Heart right ventricle (tissue), 16 donors: ENCODE measurements at regions not wholly inside any gene's neighbourhood (a gene's known extent, or its start where the extent isn't known, plus 50 kb on each side); places are given as distances from the start of the nearest gene placed in this dataset.
"Not testable (repeated sequence)": the region's sequence is repeated elsewhere in the genome, so short reads cannot be mapped to it uniquely, and the experiment has no call there.

Experiments
- ATAC-seq, 8 donors: fragments of 200-7000 bp; cut with Tn5 transposase; one replicate each; pipeline ENCODE4 v1.9.1; 2020; ENCODE audit warnings: mild to moderate bottlenecking in 8 of 8, moderate library complexity in 8 of 8, moderate number of reproducible peaks in 1 of 8
- DNase-seq, 2 donors: peaks; one replicate each; pipeline ENCODE4 v3.0.0-alpha.2; 2020
- H3K27ac ChIP-seq, 10 donors: fragments of 200-600 bp; sonication (generic) in 2 of 10; one replicate each; pipeline versions ENCODE4 v1.5.0 to v1.8.0; 2020 to 2022; ENCODE audit warnings: mild to moderate bottlenecking in 3 of 10
- H3K27me3 ChIP-seq, 7 donors: fragments of 200-600 bp; one replicate each; pipeline ENCODE4 v1.8.0; 2021 to 2022; ENCODE audit warnings: mild to moderate bottlenecking in 2 of 7
- H3K36me3 ChIP-seq, 9 donors: fragments of 200-600 bp; sonication (generic) in 1 of 9; one replicate each; pipeline versions ENCODE4 v1.5.0 to v1.8.0; 2020 to 2022; ENCODE audit warnings: mild to moderate bottlenecking in 2 of 9
- H3K4me1 ChIP-seq, 9 donors: fragments of 200-600 bp; sonication (generic) in 1 of 9; one replicate each; pipeline versions ENCODE4 v1.5.0 to v1.8.0; 2020 to 2022; ENCODE audit warnings: mild to moderate bottlenecking in 4 of 9
- H3K4me3 ChIP-seq, 10 donors: fragments of 200-600 bp; sonication (generic) in 2 of 10; one replicate each; pipeline versions ENCODE4 v1.5.0 to v1.8.0; 2020 to 2022; ENCODE audit warnings: mild to moderate bottlenecking in 7 of 10, moderate library complexity in 2 of 10
- H3K9me3 ChIP-seq, 11 donors: fragments of 200-600 bp in 10 of 11; sonication (generic) in 2 of 11; one replicate each; pipeline versions ENCODE4 v1.5.0 to v1.8.0; 2013 to 2022; ENCODE audit warnings: mild to moderate bottlenecking in 2 of 11, control low read depth in 1 of 11, moderate library complexity in 1 of 11
- WGBS, 2 donors: extraction: QIAGEN DNeasy Blood & Tissue Kit; methylation state at CpG; one replicate each; pipeline ENCODE4 v1.1.7; 2013; ENCODE audit warnings: inconsistent platforms in 1 of 2; 5-methylcytosine and 5-hydroxymethylcytosine counted together
- intact Hi-C, 10 donors: fragments of 100-400 bp; cut with DNase I; formaldehyde crosslinking; loops; one replicate each; pipeline versions ENCODE4 v1.11.1 to v1.14.2; 2022
- TF ChIP-seq, protein P1 (sequence below), 9 donors: fragments of 200-600 bp; sonication (generic) in 2 of 9; IDR thresholded peaks; one replicate each; pipeline versions ENCODE4 v1.5.0 to v1.8.0; 2021 to 2022; ENCODE audit warnings: antibody characterized with exemption in 9 of 9, mild to moderate bottlenecking in 5 of 9, moderate library complexity in 1 of 9
- donor health status: Arrhythmogenic right ventricular cardiomyopathy.
- donor health status: ischemic (EF 13 %, LVEDD 7.1; RV severe dilation, severe dysfunction).
- donor health status: healthy with polysubstance abuse.
- donor health status: DM: no; HTN: yes; CAD: no.
- donor health status: DM: no; HTN: no; CAD: no.
- donor health status: ischemic (EF 25% LVEDD 6.9; RV normal size, moderate dysfunction).
- donor health status: ischemic (EF 25% LVEDD 5.7; RV mildly dilated, moderate dysfunction).
- donor health status: healthy.
- donor health status: DM: yes; HTN: yes; CAD: no.
- donor health status: Ischemic cardiomyopathy.
- donor health status: ischemic (EF 35%, LVEDD 5.7; RV mildly dilated, moderate dysfunction).
- donor health status: nonischemic (EF 11% LVEDD 7.7; RV severe dilation, severe dysfunction).
- donor health status: DM: yes; HTN: yes; CAD: no.
- donor health status: PGD.
- donor health status: ischemic (EF 29% LVEDD 5.4; RV normal size, mild dysfunction).
- donor health status: nonischemic (EF 23%, LVEDD 6.1; RV moderate dilation, normal function).

DNA sequence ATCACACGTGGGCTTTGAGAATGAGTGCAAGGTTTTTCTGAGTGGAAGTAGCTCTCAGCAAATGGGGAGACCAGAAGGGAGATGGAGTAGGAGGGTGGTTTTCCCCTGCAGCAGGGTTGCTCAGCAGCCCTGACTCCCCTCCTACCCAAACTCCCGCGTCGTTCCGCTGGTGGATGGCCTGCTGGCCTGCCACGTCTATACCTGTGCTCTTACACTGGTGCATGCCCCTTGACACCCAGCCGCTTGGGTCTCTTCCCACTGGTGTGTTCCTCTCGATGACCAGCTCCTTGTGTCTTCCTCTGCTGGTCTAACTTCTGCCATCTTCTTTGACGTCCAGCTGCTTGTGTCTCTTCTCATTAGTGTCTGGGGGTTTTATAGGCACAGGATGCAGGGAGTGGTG lies 1797.9 kb downstream of the NCAM2 start:
- Histone ChIP-seq H3K9me3 (no peaks in the 10 kb centered on the region), H3K36me3 (no peaks in the 10 kb centered on the region), H3K27me3 (no peaks in the 10 kb centered on the region), H3K27ac (no peak overlapping the region), H3K4me1 (no peaks in the 10 kb centered on the region), H3K4me3 (no peak overlapping the region)
- TF ChIP-seq, protein P1, sequence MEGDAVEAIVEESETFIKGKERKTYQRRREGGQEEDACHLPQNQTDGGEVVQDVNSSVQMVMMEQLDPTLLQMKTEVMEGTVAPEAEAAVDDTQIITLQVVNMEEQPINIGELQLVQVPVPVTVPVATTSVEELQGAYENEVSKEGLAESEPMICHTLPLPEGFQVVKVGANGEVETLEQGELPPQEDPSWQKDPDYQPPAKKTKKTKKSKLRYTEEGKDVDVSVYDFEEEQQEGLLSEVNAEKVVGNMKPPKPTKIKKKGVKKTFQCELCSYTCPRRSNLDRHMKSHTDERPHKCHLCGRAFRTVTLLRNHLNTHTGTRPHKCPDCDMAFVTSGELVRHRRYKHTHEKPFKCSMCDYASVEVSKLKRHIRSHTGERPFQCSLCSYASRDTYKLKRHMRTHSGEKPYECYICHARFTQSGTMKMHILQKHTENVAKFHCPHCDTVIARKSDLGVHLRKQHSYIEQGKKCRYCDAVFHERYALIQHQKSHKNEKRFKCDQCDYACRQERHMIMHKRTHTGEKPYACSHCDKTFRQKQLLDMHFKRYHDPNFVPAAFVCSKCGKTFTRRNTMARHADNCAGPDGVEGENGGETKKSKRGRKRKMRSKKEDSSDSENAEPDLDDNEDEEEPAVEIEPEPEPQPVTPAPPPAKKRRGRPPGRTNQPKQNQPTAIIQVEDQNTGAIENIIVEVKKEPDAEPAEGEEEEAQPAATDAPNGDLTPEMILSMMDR (IDR thresholded peaks at IDR 0.05) = no peak
- no peak for ATAC-seq
- 87 to 90% methylated on average over 9 of the region's 9 CpGs for WGBS, 2 donors
- DNase-seq = no peak
- intact Hi-C loops = loop anchor here in 5 of 10 donors (10.0 kb wide), 5 partner anchors 221 to 1801 kb away; partner anchors contain the start of gene NCAM2 (in 2 of the 5)

DNA sequence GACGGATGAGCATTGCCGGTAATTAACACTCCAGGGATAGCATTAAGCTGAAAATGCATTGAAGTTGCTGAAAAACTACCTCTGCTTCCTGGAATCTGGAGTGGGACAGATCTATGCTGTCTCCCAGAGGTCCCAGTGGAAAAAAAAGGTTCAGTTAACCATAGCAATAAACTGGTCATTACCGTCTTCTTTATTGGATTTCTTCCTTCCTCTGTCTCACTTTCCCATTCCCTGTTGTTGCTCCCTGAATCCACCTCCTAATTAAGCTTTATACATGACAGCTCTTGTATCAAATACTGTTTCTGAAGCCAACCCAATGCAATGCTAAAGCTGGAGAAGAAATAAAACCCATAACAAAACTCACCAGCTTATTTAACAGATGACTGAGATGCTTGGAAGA lies 1805.9 kb downstream of the NCAM2 start:
- intact Hi-C loops = no loop called here
- TF ChIP-seq, protein P1 (IDR thresholded peaks at IDR 0.05) = no peak
- no peak overlapping the region for H3K4me3 ChIP-seq
- no peaks in the 10 kb centered on the region for H3K27me3 ChIP-seq
- H3K4me1 ChIP-seq = no peaks in the 10 kb centered on the region
- WGBS, 2 donors = 55 to 60% methylated on average over 3 of the region's 3 CpGs
- ATAC-seq (no peak), DNase-seq (no peak)
- peaks cover 0 to 6% (median 0%) of the 10 kb centered on the region in 11 donors for H3K9me3 ChIP-seq
- no peaks in the 10 kb centered on the region for H3K36me3 ChIP-seq
- H3K27ac ChIP-seq = no peak overlapping the region

DNA sequence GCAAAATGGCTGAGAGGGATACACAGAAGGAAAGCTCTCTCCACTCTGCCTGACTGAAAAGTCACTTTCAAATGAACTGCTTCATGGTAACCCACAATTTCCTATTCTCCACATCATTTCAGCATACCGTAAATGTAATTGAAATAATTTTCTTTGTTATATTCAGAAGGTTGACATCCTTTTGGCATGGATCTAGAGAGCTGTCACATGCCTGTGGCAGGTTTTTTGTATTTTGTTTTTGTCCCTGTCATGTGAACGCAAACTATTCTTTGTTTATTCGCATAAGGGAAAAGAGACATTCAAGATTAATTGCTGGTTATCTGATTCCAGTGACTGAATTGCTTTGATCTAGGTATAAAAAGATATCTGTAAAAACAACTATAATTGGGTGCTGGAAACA lies 1808.1 kb downstream of the NCAM2 start:
- 87 to 90% methylated on average over 3 of the region's 3 CpGs for WGBS, 2 donors
- Histone ChIP-seq H3K9me3 (peaks cover 0 to 6% (median 0%) of the 10 kb centered on the region in 11 donors), H3K27ac (no peak overlapping the region), H3K4me3 (no peak overlapping the region), H3K4me1 (no peaks in the 10 kb centered on the region), H3K36me3 (no peaks in the 10 kb centered on the region), H3K27me3 (no peaks in the 10 kb centered on the region)
- DNase-seq (no peak), ATAC-seq (no peak)
- TF ChIP-seq, protein P1 (IDR thresholded peaks at IDR 0.05) = no peak
- intact Hi-C loops = no loop called here

DNA sequence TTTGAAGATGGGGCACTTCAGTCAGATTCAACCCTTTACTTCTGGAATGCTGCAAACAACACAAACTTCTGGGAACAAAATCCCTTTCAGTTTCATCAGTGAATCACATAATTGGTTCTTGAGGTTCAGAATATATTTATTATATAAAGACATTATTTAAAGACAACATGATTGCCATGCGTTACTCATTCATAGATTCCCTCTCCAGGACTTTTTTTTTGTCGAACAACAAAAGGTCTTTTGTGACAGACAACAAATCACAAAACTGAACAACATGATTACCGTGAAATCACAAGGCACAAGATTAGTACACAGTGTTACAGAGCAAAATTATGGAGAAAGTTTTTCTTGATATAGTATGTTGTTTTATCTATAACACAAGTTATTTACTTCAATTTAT lies 1815.0 kb downstream of the NCAM2 start:
- intact Hi-C loops = no loop called here
- ATAC-seq (no peak), DNase-seq (no peak)
- TF ChIP-seq, protein P1 (IDR thresholded peaks at IDR 0.05) = no peak
- H3K36me3 ChIP-seq = no peaks in the 10 kb centered on the region
- H3K9me3 ChIP-seq = peaks cover 0 to 6% (median 0%) of the 10 kb centered on the region in 11 donors
- no peak overlapping the region for H3K4me3 ChIP-seq
- H3K27ac ChIP-seq = no peak overlapping the region
- WGBS, 2 donors = 63 to 83% methylated on average over 3 of the region's 3 CpGs
- no peaks in the 10 kb centered on the region for H3K27me3 ChIP-seq
- H3K4me1 ChIP-seq = no peaks in the 10 kb centered on the region

GRCh38 chr21:22818681-22819485 lies 1820.7 kb downstream of the NCAM2 start:
- H3K4me3 ChIP-seq, intact Hi-C loops, H3K9me3 ChIP-seq, H3K36me3 ChIP-seq, H3K27ac ChIP-seq, H3K4me1 ChIP-seq, DNase-seq, H3K27me3 ChIP-seq, ATAC-seq: not testable (repeated sequence)
- 88 to 93% methylated on average over 20 to 30 of the region's 40 CpGs for WGBS, 2 donors
